K562 (cell line): ENCODE measurements at regions not wholly inside any gene's neighbourhood (a gene's known extent, or its start where the extent isn't known, plus 50 kb on each side); places are given as distances from the start of the nearest gene placed in this dataset.

Source experiments
- ATAC-seq: fragments of 200-7000 bp; cut with Tn5 transposase; 3 replicates; pipeline ENCODE4 v1.9.1; 2020; ENCODE audit warnings: moderate library complexity
- BruUV-seq: library from RNA; stranded (reverse); fragments of 400-500 nt; replicated peaks from 2 replicates; lab custom pipeline; 2021; lab: Mats Ljungman, UMichigan
- CTCF ChIA-PET: fragments of 300-600 bp; formaldehyde crosslinking; extraction: SDS; loops from one replicate; lab custom pipeline; 2021; ENCODE audit warnings: low intra/inter-chr PET ratio; lab: Yijun Ruan, JAX
- POLR2A ChIA-PET: fragments of 300-600, 350-650 bp; sonication (Branson Sonifier 250); formaldehyde crosslinking; extraction: SDS; loops from one replicate; lab custom pipeline; 2021; ENCODE audit warnings: antibody characterized with exemption, inconsistent platforms; lab: Yijun Ruan, JAX
- DNase-seq, 4 experiments: peaks; one replicate each; pipeline versions ENCODE4 v3.0.0 to v3.0.0-alpha.2; 2011 to 2018; ENCODE audit warnings: low spot score in 3 of 4, mixed read lengths in 3 of 4; ENCODE audit errors: extremely low read depth in 1 of 4
- FAIRE-seq: peaks from 2 replicates; lab custom pipeline; 2011; peaks lifted over from hg19 to GRCh38; lab: Jason Lieb, UNC
- H2AFZ ChIP-seq: 2 replicates; pipeline ENCODE4 v1.6.0; 2011; ENCODE audit warnings: low read depth, low read length, control low read depth, inconsistent platforms
- H3K27ac ChIP-seq: fragments of 200-600 bp; 3 replicates; pipeline ENCODE4 v1.8.0; 2011; ENCODE audit warnings: low read depth, mild to moderate bottlenecking, control low read depth, inconsistent platforms, low read length, moderate library complexity, mixed read lengths; ENCODE audit errors: extremely low read depth
- H3K27me3 ChIP-seq, 2 experiments: fragments of 300-600 bp in 1 of 2; 2 replicates in 1 of 2; 3 replicates in 1 of 2; pipeline versions ENCODE4 v1.6.0 to v1.8.0; 2011; ENCODE audit warnings: inconsistent platforms in 2 of 2, low read length in 2 of 2, mild to moderate bottlenecking in 1 of 2, mixed read lengths in 1 of 2, moderate library complexity in 1 of 2; ENCODE audit not compliant: control insufficient read depth in 2 of 2, insufficient read depth in 2 of 2
- H3K36me3 ChIP-seq: fragments of 300-600 bp; 3 replicates; pipeline ENCODE4 v1.8.0; 2011; ENCODE audit warnings: mild to moderate bottlenecking, low read length, inconsistent platforms; ENCODE audit not compliant: control insufficient read depth, insufficient read depth
- H3K4me1 ChIP-seq, 2 experiments: fragments of 200-600 bp in 1 of 2; replicated peaks in 1 of 2; 2 replicates in 1 of 2; 3 replicates in 1 of 2; pipeline versions ENCODE4 v1.5.1 to v1.8.0; 2011; ENCODE audit warnings: inconsistent platforms in 2 of 2, low read length in 2 of 2, mild to moderate bottlenecking in 1 of 2, mixed read lengths in 1 of 2, moderate library complexity in 1 of 2; ENCODE audit not compliant: control insufficient read depth in 2 of 2, insufficient read depth in 2 of 2
- H3K4me2 ChIP-seq: 2 replicates; pipeline ENCODE4 v1.6.1; 2011; ENCODE audit warnings: low read length, control low read depth, inconsistent platforms, mixed read lengths; ENCODE audit not compliant: insufficient read depth
- H3K4me3 ChIP-seq: fragments of 200-600 bp; sonication (generic), shearing (Covaris generic); 2 replicates; pipeline ENCODE4 v1.5.1; 2016; ENCODE audit warnings: control low read depth, inconsistent platforms
- H3K79me2 ChIP-seq: fragments of 200-600 bp; 3 replicates; pipeline ENCODE4 v1.8.0; 2011; ENCODE audit warnings: low read length, inconsistent platforms; ENCODE audit not compliant: control insufficient read depth, insufficient read depth
- H3K9ac ChIP-seq, 2 experiments: 2 replicates each; pipeline versions ENCODE4 v1.6.0 to v1.6.1; 2011; ENCODE audit warnings: low read depth in 2 of 2, low read length in 2 of 2, control low read depth in 1 of 2, inconsistent platforms in 1 of 2, mild to moderate bottlenecking in 1 of 2, mixed read lengths in 1 of 2; ENCODE audit not compliant: insufficient read depth in 1 of 2
- H3K9me1 ChIP-seq: one replicate; pipeline ENCODE4 v1.6.0; 2011; ENCODE audit warnings: inconsistent platforms, mild to moderate bottlenecking, low read length, moderate library complexity; ENCODE audit not compliant: control insufficient read depth, insufficient read depth
- H3K9me3 ChIP-seq: replicated peaks from 2 replicates; pipeline ENCODE4 v1.5.1; 2011; ENCODE audit warnings: low read depth, low read length, inconsistent platforms; ENCODE audit not compliant: control insufficient read depth, insufficient read depth
- H4K20me1 ChIP-seq: replicated peaks from 2 replicates; pipeline ENCODE4 v1.6.1; 2011; ENCODE audit warnings: low read length, inconsistent platforms, mixed read lengths; ENCODE audit not compliant: control insufficient read depth, insufficient read depth
- FUS ChIP-seq: fragments of 200-400 bp; formaldehyde crosslinking; optimal IDR thresholded peaks from 2 replicates; pipeline ENCODE3; 2017; ENCODE audit warnings: low read depth, low read length
- MTA1 ChIP-seq: fragments of 450-650 bp; IDR thresholded peaks from 2 replicates; pipeline ENCODE4 v1.6.1; 2017; ENCODE audit warnings: borderline replicate concordance
- SP1 ChIP-seq: sonication (generic); formaldehyde crosslinking; IDR thresholded peaks from 2 replicates; pipeline ENCODE4 v1.8.1; 2022; ENCODE audit warnings: mild to moderate bottlenecking, missing genetic modification reagents
- TAF9B ChIP-seq: fragments of 450-650 bp; IDR thresholded peaks from 2 replicates; pipeline ENCODE4 v1.6.1; 2018; ENCODE audit warnings: mild to moderate bottlenecking; ENCODE audit not compliant: partially characterized antibody
- TCF7 ChIP-seq: sonication (generic); IDR thresholded peaks from 2 replicates; pipeline ENCODE4 v1.6.1; 2016; ENCODE audit warnings: antibody characterized with exemption, borderline replicate concordance
- ZNF449 ChIP-seq: fragments of 250-450 bp; sonication (Bioruptor Pico); IDR thresholded peaks from 2 replicates; pipeline ENCODE4 v1.8.0; 2022; ENCODE audit warnings: moderate library complexity, mild to moderate bottlenecking, inconsistent platforms
- ZNF589 ChIP-seq: fragments of 200-800 bp; sonication (Bioruptor generic); IDR thresholded peaks from 2 replicates; pipeline ENCODE4 v1.6.1; 2016; ENCODE audit warnings: low read depth, missing genetic modification characterization, missing compliant biosample characterization
- WGBS: fragments of 100-300 bp; shearing (Covaris generic); methylation state at CpG from one replicate; pipeline ENCODE4 v1.1.6; 2016; ENCODE audit warnings: low coverage, mixed read lengths; ENCODE audit not compliant: insufficient coverage; ENCODE audit errors: missing lambda C conversion rate; 5-methylcytosine and 5-hydroxymethylcytosine counted together
- in situ Hi-C: fragments of 300-500 bp; cut with MboI; formaldehyde crosslinking; loops from 4 replicates; pipeline ENCODE4 v1.15.0; 2018; ENCODE audit warnings: inconsistent platforms, mixed read lengths
- intact Hi-C: fragments of 100-400 bp; cut with micrococcal nuclease; formaldehyde crosslinking; loops from 2 replicates; pipeline ENCODE4 v1.14.2; 2022
- TF ChIP-seq, protein P1 (sequence below): fragments of 450-650 bp; formaldehyde crosslinking; IDR thresholded peaks from 2 replicates; pipeline ENCODE4 v1.4.0; 2020; ENCODE audit warnings: mild to moderate bottlenecking, mixed read lengths

DNA sequence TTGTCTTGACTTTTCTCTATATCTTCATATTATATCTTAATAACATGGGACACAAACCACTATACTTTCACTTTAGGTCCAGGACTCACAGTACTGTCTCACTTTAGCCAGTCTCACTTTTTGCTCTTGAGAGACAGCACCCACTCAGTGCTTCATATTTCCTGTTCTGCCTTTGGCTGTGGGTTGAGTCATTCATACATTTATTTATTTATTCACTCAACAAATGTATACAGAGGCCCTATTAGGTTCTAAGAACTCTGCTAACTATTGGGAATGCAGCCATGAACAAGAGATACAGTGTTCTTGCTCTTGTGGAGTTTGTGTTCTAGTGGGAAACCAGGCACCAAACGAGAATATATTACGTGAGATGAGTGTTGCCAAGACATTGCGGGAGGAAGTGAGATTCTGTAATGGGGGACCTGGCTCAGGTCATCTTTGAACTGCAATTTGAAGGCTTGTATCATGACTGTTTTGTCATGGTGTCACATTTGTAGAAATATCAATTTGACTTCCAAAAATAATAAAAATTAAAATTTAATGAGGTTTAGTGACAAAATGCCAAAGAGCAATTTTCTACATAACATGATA is 190.1 kb downstream of the SDHAF3 start:
- WGBS: 2% methylated on average over 3 of the region's 3 CpGs
- Histone ChIP-seq H3K27me3 (peaks cover 2 to 6% of the 10 kb centered on the region in 2 experiments; a peak in 2 of 5 replicates), H3K4me2 (no peak overlapping the region), H3K79me2 (no peaks in the 10 kb centered on the region), H3K9me1 (no peaks in the 10 kb centered on the region), H4K20me1 (no peaks in the 10 kb centered on the region), H3K9me3 (no peaks in the 10 kb centered on the region), H3K27ac (no peak overlapping the region), H2AFZ (no peak overlapping the region), H3K36me3 (no peaks in the 10 kb centered on the region)
- ChIA-PET CTCF (no interaction called here), POLR2A (no interaction called here)
- in situ Hi-C loops: no loop called here
- intact Hi-C loops: no loop called here
- TF ChIP-seq TAF9B (no peak), SP1 (CRISPR knock-in tag) (no peak), ZNF449 (no peak), FUS (no peak), ZNF589 (CRISPR knock-in tag) (no peak), TCF7 (no peak), MTA1 (no peak)
- TF ChIP-seq, protein P1, sequence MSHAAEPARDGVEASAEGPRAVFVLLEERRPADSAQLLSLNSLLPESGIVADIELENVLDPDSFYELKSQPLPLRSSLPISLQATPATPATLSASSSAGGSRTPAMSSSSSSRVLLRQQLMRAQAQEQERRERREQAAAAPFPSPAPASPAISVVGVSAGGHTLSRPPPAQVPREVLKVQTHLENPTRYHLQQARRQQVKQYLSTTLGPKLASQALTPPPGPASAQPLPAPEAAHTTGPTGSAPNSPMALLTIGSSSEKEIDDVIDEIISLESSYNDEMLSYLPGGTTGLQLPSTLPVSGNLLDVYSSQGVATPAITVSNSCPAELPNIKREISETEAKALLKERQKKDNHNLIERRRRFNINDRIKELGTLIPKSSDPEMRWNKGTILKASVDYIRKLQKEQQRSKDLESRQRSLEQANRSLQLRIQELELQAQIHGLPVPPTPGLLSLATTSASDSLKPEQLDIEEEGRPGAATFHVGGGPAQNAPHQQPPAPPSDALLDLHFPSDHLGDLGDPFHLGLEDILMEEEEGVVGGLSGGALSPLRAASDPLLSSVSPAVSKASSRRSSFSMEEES (CRISPR knock-in tag): no peak
- TF ChIP-seq, all 486 proteins: peak for 0
- DNase-seq (no peak), FAIRE-seq (no peak), ATAC-seq (no peak)
- Histone ChIP-seq H3K4me3 (no peak overlapping the region), H3K9ac (no peak overlapping the region), H3K4me1 (no peaks in the 10 kb centered on the region)
- BruUV-seq: no TSS peak
